Progenitor cell of endocrine pancreas (in vitro differentiated cells): ENCODE measurements at regions not wholly inside any gene's neighbourhood (a gene's known extent, or its start where the extent isn't known, plus 50 kb on each side); places are given as distances from the start of the nearest gene placed in this dataset.

ENCODE experiments used
- DNase-seq: peaks from one replicate; pipeline ENCODE4 v3.0.0; 2021; ENCODE audit warnings: low spot score; ENCODE audit not compliant: unreplicated experiment
- H3K27ac Mint-ChIP-seq: 2 replicates; pipeline ENCODE4 v1.8.0; 2021; ENCODE audit warnings: mild to moderate bottlenecking, moderate library complexity, mixed read lengths
- H3K27me3 Mint-ChIP-seq: 2 replicates; pipeline ENCODE4 v1.8.0; 2021; ENCODE audit warnings: mixed read lengths
- H3K36me3 Mint-ChIP-seq: 2 replicates; pipeline ENCODE4 v1.8.0; 2022; ENCODE audit warnings: mixed read lengths; ENCODE audit not compliant: insufficient read depth
- H3K4me1 Mint-ChIP-seq: 2 replicates; pipeline ENCODE4 v1.8.0; 2021; ENCODE audit warnings: low read depth, mixed read lengths
- H3K4me3 Mint-ChIP-seq: 2 replicates; pipeline ENCODE4 v1.8.0; 2021; ENCODE audit warnings: low read depth, mild to moderate bottlenecking, moderate library complexity, mixed read lengths
- H3K9me3 Mint-ChIP-seq: 2 replicates; pipeline ENCODE4 v1.8.0; 2021; ENCODE audit warnings: low read depth, mixed read lengths
- CTCF ChIP-seq: fragments of 200-600 bp; sonication (generic); IDR thresholded peaks from one replicate; pipeline ENCODE4 v1.5.0; 2021; ENCODE audit warnings: antibody characterized with exemption, mild to moderate bottlenecking; ENCODE audit not compliant: unreplicated experiment

DNA sequence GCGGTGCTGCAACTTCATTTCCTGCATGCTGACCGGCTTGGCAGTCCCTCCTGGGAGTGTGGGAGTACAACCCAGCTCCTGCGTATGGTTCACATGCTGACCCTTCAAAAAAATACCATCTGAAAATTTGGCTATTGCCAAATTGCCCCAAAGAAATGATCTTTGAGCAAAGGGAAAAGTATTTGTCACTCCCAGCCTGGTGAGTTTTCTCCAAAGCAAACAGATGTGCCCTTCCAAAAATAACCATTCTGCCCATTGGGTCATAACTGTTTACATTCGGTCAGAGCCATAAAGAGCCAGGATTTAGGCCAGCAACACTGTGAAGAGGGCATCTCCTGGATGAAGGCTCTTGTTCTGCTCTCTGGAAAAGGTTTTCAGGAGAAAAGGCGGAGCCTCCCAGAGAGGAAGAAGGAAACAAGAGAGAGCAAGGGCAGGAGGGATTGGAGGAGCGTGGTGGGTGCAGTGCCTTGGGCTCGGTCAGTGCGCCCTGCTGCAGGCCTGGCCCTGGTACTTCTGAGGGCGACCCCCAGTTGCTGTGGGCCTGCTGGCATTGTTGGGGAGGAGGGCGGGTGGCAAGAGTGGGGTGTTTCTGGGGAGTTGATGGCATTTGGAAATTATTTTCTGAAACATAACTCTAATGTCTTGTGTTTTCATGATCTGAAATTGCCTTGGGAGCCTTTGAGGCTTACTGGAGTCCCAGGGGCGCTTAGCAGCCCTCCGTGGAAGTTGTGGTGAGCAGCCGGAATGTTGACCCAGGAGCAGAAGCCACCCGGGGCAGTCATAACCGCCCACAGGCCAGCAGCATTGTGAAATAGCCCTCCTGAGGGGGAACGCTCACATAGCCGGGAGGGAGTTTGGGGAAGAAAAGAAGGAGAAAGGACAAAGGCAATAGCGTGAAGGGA, 248.4 kb downstream of the MYLK4 start:
- H3K4me1 Mint-ChIP-seq, result no peaks in the 10 kb centered on the region
- DNase-seq, result no peak
- no peak for TF ChIP-seq CTCF
- H3K27me3 Mint-ChIP-seq, result peaks cover 11% of the 10 kb centered on the region
- H3K27ac Mint-ChIP-seq, result no peak overlapping the region
- H3K36me3 Mint-ChIP-seq, result no peaks in the 10 kb centered on the region
- H3K9me3 Mint-ChIP-seq, result no peaks in the 10 kb centered on the region
- no peak overlapping the region for H3K4me3 Mint-ChIP-seq

GRCh38 chr6:2497922-2498623, 252.6 kb downstream of the MYLK4 start:
- Mint-ChIP-seq H3K9me3 (no peaks in the 10 kb centered on the region), H3K4me1 (no peaks in the 10 kb centered on the region), H3K4me3 (no peak overlapping the region), H3K36me3 (no peaks in the 10 kb centered on the region), H3K27ac (no peak overlapping the region), H3K27me3 (peaks cover 2% of the 10 kb centered on the region)
- no peak for TF ChIP-seq CTCF
- no peak for DNase-seq

- H3K4me3 Mint-ChIP-seq, result no peak overlapping the region
- DNase-seq, result no peak
- H3K4me1 Mint-ChIP-seq, result no peaks in the 10 kb centered on the region
- no peaks in the 10 kb centered on the region for H3K27me3 Mint-ChIP-seq
- H3K27ac Mint-ChIP-seq, result no peak overlapping the region
- H3K36me3 Mint-ChIP-seq, result no peaks in the 10 kb centered on the region
- no peaks in the 10 kb centered on the region for H3K9me3 Mint-ChIP-seq
- TF ChIP-seq CTCF, result no peak
Measured at GRCh38 chr6:2496291-2496690, 250.9 kb upstream of the GMDS start.

DNA sequence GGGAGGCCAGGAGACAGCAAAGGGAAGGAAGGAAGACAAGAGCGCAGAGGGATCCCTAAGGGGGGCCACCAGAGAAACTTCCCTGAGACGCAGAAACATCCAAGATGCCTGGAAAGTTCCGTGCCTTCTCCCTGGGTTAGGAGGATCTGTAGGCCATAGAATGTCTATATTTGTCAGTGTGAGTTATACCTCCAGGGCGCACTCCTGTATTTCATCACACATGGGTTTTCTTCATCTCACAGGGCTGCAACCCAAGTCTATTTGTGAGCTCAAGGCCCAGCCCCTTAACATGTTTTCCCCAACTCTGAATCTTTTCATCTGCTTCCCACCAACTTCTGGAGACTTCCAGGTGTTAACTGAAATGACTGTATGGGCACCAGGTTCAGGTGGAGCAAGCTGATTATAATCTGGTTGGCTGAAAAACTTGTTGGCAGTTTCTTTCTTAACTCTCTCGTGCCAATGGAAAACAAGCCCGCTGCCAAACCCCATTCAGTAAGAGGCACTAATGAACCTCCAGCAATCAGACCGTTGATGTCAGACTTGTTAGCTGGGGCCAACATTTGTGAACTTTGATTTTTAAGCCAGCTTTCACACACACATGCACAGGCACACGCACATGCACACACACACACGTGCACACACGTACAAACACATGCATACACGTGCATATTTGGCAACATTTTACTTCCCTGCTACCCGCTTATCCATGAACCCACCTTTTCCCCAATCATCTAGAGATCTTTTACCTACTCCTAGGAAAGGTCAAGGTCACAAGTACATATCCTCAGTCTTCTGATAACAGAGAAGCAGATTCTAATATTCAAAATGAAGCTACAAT, 247.5 kb upstream of the GMDS start:
- Mint-ChIP-seq H3K4me1 (no peaks in the 10 kb centered on the region), H3K27me3 (no peaks in the 10 kb centered on the region), H3K4me3 (no peak overlapping the region), H3K27ac (no peak overlapping the region), H3K36me3 (peaks cover 1% of the 10 kb centered on the region), H3K9me3 (no peaks in the 10 kb centered on the region)
- DNase-seq, result no peak
- no peak for TF ChIP-seq CTCF

DNA sequence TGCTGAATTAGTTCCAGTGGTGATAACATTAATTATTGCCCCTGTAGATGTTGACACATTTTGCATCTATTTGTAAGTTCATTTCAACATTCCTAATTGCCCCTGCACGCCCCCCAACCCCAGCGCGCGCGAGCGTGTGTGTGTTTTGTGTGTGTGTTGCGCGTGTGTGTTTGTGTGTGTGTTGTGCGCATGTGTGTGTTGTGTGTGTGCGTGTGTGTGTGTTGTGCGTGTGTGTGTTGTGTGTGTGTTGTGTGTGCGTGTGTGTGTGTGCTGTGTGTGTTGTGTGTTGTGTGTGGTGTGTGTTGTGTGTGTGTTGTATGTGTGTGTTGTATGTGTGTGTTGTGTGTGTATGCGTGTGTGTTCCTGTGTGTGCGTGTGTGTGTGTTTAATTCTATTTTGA, 245.7 kb upstream of the GMDS start:
- no peak for TF ChIP-seq CTCF
- DNase-seq, result no peak
- H3K9me3 Mint-ChIP-seq, result no peaks in the 10 kb centered on the region
- H3K27ac Mint-ChIP-seq, result no peak overlapping the region
- H3K4me3 Mint-ChIP-seq, result no peak overlapping the region
- H3K4me1 Mint-ChIP-seq, result no peaks in the 10 kb centered on the region
- no peaks in the 10 kb centered on the region for H3K27me3 Mint-ChIP-seq
- H3K36me3 Mint-ChIP-seq, result peaks cover 1% of the 10 kb centered on the region
